ENCODE measurements at regions not wholly inside any gene's neighbourhood (a gene's known extent, or its start where the extent isn't known, plus 50 kb on each side); places are given as distances from the start of the nearest gene placed in this dataset.

DNA sequence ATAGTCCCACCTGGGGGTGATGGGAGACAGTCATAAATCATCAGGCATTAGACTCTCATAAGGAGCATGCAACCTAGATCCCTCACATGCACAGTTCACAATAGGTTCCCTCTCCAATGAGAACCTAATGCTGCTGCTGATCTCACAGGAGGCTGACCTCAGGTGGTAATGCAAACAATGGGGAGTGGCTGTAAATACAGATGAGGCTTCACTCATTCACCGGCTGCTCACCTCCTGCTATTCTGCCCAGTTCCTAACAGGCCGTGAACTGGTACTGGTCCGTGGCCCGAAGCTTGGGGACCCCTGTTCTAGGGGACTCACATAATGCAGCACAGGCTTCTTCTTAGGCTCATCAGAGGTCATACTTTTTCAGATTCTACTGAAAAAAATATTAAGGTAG lies 625.9 kb upstream of the AGA start:
- Histone ChIP-seq H3K27ac (no peak overlapping the region), H3K27me3 (no peaks in the 10 kb centered on the region), H3K4me1 (no peaks in the 10 kb centered on the region), H3K4me3 (no peak overlapping the region), H3K9me3 (no peaks in the 10 kb centered on the region), H3K36me3 (no peaks in the 10 kb centered on the region)
- TF ChIP-seq POLR2A (IDR thresholded peaks at IDR 0.05), result no peak
- TF ChIP-seq, protein P1, sequence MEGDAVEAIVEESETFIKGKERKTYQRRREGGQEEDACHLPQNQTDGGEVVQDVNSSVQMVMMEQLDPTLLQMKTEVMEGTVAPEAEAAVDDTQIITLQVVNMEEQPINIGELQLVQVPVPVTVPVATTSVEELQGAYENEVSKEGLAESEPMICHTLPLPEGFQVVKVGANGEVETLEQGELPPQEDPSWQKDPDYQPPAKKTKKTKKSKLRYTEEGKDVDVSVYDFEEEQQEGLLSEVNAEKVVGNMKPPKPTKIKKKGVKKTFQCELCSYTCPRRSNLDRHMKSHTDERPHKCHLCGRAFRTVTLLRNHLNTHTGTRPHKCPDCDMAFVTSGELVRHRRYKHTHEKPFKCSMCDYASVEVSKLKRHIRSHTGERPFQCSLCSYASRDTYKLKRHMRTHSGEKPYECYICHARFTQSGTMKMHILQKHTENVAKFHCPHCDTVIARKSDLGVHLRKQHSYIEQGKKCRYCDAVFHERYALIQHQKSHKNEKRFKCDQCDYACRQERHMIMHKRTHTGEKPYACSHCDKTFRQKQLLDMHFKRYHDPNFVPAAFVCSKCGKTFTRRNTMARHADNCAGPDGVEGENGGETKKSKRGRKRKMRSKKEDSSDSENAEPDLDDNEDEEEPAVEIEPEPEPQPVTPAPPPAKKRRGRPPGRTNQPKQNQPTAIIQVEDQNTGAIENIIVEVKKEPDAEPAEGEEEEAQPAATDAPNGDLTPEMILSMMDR (IDR thresholded peaks at IDR 0.05 in 4 of 5, conservative IDR thresholded peaks at IDR 0.05 in 1 of 5), result no peak
- intact Hi-C loops (cut with DNase I; ENCODE audit: low total_unique reads), result no loop called here
- ATAC-seq, result no peak
- in situ Hi-C loops (cut with MboI; ENCODE audit: low sequenced_read_pairs in 4 of 4), result no loop called here
- no peak for DNase-seq

DNA sequence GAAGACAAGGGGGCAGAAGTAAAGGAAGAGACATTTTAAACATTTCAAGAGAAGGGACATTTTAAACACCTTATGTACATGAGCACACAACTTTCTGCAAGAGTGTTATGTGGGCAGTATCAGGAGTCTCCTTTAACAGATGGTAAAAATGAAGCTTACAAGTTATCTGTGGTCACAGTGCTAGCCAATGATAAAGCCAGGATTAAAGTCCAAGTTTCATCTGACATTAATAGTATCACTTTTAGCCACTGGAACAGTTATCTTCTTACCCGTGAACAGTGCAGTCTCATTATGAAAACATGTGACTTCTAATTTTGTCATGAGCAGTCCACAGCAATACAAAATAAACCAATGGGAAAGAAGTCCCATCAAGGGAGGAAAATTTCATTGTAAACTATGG lies 627.9 kb upstream of the AGA start:
- Histone ChIP-seq H3K27me3 (no peaks in the 10 kb centered on the region), H3K36me3 (no peaks in the 10 kb centered on the region), H3K4me3 (no peak overlapping the region), H3K4me1 (no peaks in the 10 kb centered on the region), H3K9me3 (no peaks in the 10 kb centered on the region), H3K27ac (no peak overlapping the region)
- TF ChIP-seq, protein P1 (IDR thresholded peaks at IDR 0.05 in 4 of 5, conservative IDR thresholded peaks at IDR 0.05 in 1 of 5), result no peak
- TF ChIP-seq POLR2A (IDR thresholded peaks at IDR 0.05), result no peak
- DNase-seq, result no peak
- in situ Hi-C loops (cut with MboI; ENCODE audit: low sequenced_read_pairs in 4 of 4), result no loop called here
- intact Hi-C loops (cut with DNase I; ENCODE audit: low total_unique reads), result no loop called here
- ATAC-seq, result no peak

DNA sequence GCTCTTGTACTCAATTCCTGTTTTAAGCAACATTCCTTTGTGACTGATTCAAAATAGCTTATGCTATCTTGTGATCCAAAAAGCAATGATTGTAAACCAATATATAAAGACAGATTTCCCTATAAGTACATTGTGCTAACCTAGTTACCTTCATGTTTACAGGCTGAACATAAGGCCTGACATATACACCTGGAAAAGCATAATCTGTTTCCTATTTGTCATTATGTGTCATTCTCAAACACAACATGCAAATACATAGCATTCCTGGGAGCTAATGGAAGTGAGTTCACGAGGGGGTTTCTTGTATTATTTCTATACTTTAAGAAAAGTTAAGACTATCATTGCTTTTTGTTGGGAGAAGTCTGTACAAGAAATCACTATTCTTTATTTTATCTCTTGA lies 638.1 kb upstream of the AGA start:
- Histone ChIP-seq H3K27ac (no peak overlapping the region), H3K9me3 (no peaks in the 10 kb centered on the region), H3K4me3 (no peak overlapping the region), H3K4me1 (no peaks in the 10 kb centered on the region), H3K27me3 (no peaks in the 10 kb centered on the region), H3K36me3 (no peaks in the 10 kb centered on the region)
- DNase-seq, result no peak
- intact Hi-C loops (cut with DNase I; ENCODE audit: low total_unique reads), result no loop called here
- ATAC-seq, result no peak
- in situ Hi-C loops (cut with MboI; ENCODE audit: low sequenced_read_pairs in 4 of 4), result no loop called here
- no peak for TF ChIP-seq POLR2A (IDR thresholded peaks at IDR 0.05)
- TF ChIP-seq, protein P1 (IDR thresholded peaks at IDR 0.05 in 4 of 5, conservative IDR thresholded peaks at IDR 0.05 in 1 of 5), result no peak

DNA sequence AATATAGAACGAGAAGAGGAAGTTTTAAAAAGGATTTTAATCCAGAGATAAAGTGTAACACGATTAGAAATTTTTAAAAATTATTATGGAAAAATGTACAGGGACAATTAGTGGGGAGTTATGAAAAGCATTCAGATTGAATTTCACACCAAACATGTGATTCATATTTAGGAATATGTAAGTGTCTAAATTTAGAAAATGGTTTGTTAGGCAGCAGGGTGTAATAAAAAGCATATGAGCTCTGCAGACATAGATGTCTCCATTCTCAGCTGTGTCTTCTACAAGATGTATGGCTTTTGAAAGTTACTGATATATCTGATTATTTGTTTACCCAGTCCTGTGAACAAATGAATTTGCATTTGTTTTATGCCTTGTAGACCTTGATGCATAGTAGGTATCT lies 638.9 kb upstream of the AGA start:
- DNase-seq (no peak), ATAC-seq (no peak)
- intact Hi-C loops (cut with DNase I; ENCODE audit: low total_unique reads), result no loop called here
- Histone ChIP-seq H3K27ac (no peak overlapping the region), H3K9me3 (no peaks in the 10 kb centered on the region), H3K4me1 (no peaks in the 10 kb centered on the region), H3K36me3 (no peaks in the 10 kb centered on the region), H3K27me3 (no peaks in the 10 kb centered on the region), H3K4me3 (no peak overlapping the region)
- TF ChIP-seq, protein P1 (IDR thresholded peaks at IDR 0.05 in 4 of 5, conservative IDR thresholded peaks at IDR 0.05 in 1 of 5), result no peak
- no peak for TF ChIP-seq POLR2A (IDR thresholded peaks at IDR 0.05)
- in situ Hi-C loops (cut with MboI; ENCODE audit: low sequenced_read_pairs in 4 of 4), result no loop called here

DNA sequence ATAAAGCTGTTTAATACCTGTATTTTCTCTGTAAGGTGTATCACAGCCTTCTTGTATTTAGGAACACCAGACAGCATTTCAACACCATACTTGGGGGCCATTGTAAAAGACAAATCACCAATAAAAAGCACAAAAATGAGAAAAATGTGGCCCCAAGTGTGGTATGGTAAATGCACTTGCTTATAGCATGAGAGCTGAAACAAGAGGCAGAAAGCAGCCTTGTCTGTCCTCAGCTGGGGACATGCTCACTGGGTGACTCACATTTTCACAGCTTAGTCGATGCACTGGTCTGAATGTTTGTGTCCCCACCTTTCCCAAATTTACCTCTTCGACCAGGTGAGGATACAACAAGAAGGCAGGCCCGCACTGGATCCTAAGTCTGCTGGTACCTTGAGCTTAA lies 639.7 kb upstream of the AGA start:
- TF ChIP-seq, protein P1 (IDR thresholded peaks at IDR 0.05 in 4 of 5, conservative IDR thresholded peaks at IDR 0.05 in 1 of 5), result no peak
- no peak for TF ChIP-seq POLR2A (IDR thresholded peaks at IDR 0.05)
- Histone ChIP-seq H3K4me1 (no peaks in the 10 kb centered on the region), H3K9me3 (no peaks in the 10 kb centered on the region), H3K27ac (no peak overlapping the region), H3K4me3 (no peak overlapping the region), H3K27me3 (no peaks in the 10 kb centered on the region), H3K36me3 (no peaks in the 10 kb centered on the region)
- intact Hi-C loops (cut with DNase I; ENCODE audit: low total_unique reads) (no loop called here), in situ Hi-C loops (cut with MboI; ENCODE audit: low sequenced_read_pairs in 4 of 4) (no loop called here)
- DNase-seq, result no peak
- ATAC-seq, result no peak

All from gastrocnemius medialis (tissue), 4 donors.